Bronchial epithelial cell (primary cell): ENCODE measurements at regions not wholly inside any gene's neighbourhood (a gene's known extent, or its start where the extent isn't known, plus 50 kb on each side); places are given as distances from the start of the nearest gene placed in this dataset.
"Not testable (repeated sequence)": the region's sequence is repeated elsewhere in the genome, so short reads cannot be mapped to it uniquely, and the experiment has no call there.

Source experiments
- DNase-seq: peaks from one replicate; pipeline ENCODE4 v3.0.0-alpha.2; 2010; ENCODE audit warnings: low read depth
- FAIRE-seq: peaks from 2 replicates; lab custom pipeline; 2011; peaks lifted over from hg19 to GRCh38; lab: Jason Lieb, UNC
- H3K27me3 ChIP-seq: 2 replicates; pipeline ENCODE4 v1.5.1; 2011; ENCODE audit warnings: low read length; ENCODE audit not compliant: control insufficient read depth, insufficient read depth
- H3K36me3 ChIP-seq: 2 replicates; pipeline ENCODE4 v1.5.1; 2011; ENCODE audit warnings: low read length; ENCODE audit not compliant: control insufficient read depth, insufficient read depth
- H3K4me3 ChIP-seq: 2 replicates; pipeline ENCODE4 v1.5.1; 2011; ENCODE audit warnings: mild to moderate bottlenecking, low read depth, low read length, control low read depth
- TF ChIP-seq, protein P1 (sequence below): IDR thresholded peaks from 2 replicates; pipeline ENCODE4 v1.5.1; 2011; ENCODE audit warnings: mild to moderate bottlenecking, moderate library complexity, low read length, control low read depth, inconsistent platforms; ENCODE audit not compliant: insufficient read depth, severe bottlenecking

DNA sequence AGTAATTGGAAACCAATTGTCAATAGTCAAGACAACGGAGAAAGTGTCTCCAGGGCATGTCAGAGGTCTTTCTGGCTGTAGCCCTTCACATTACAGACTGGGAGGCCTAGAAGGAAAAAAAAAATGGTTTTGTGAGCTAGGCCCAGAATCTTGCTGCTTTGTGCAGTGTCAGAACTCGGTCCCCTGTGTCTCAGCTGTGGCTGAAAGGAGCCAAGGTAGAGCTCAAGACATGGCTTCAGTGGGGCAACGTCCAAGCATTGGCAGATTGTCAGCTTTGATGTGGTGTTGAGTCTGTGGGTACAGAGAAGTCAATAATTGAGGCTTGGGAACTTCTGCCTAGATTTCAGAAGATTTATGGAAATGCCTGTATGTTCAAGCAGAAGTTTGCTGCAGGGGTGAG, 103.0 kb downstream of the UGT2B28 start:
- peak; percentile 55 for FAIRE-seq
- Histone ChIP-seq H3K36me3 (no peaks in the 10 kb centered on the region), H3K27me3 (no peaks in the 10 kb centered on the region), H3K4me3 (no peak overlapping the region)
- DNase-seq = no peak
- TF ChIP-seq, protein P1, sequence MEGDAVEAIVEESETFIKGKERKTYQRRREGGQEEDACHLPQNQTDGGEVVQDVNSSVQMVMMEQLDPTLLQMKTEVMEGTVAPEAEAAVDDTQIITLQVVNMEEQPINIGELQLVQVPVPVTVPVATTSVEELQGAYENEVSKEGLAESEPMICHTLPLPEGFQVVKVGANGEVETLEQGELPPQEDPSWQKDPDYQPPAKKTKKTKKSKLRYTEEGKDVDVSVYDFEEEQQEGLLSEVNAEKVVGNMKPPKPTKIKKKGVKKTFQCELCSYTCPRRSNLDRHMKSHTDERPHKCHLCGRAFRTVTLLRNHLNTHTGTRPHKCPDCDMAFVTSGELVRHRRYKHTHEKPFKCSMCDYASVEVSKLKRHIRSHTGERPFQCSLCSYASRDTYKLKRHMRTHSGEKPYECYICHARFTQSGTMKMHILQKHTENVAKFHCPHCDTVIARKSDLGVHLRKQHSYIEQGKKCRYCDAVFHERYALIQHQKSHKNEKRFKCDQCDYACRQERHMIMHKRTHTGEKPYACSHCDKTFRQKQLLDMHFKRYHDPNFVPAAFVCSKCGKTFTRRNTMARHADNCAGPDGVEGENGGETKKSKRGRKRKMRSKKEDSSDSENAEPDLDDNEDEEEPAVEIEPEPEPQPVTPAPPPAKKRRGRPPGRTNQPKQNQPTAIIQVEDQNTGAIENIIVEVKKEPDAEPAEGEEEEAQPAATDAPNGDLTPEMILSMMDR = no peak

DNA sequence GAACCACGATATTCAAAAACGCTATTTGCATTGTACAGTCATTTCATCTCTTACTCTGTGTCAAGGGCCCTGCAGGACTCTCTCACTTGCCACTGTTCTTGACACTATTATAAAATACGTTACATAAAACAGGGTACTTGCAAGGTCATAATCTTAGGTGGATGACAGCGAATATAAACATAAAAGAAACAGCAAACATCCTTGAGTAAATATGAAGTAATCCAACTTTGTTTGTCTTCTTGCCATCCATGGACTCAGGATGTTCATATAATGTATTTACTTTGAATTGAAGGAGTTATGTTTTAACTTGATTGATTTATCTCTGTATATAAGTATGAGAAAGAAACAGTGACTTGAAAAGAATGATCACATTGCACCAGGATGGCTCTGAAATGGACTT, 106.6 kb downstream of the UGT2B4 start:
- not testable (repeated sequence) for H3K27me3 ChIP-seq, FAIRE-seq, H3K4me3 ChIP-seq, DNase-seq, H3K36me3 ChIP-seq

DNA sequence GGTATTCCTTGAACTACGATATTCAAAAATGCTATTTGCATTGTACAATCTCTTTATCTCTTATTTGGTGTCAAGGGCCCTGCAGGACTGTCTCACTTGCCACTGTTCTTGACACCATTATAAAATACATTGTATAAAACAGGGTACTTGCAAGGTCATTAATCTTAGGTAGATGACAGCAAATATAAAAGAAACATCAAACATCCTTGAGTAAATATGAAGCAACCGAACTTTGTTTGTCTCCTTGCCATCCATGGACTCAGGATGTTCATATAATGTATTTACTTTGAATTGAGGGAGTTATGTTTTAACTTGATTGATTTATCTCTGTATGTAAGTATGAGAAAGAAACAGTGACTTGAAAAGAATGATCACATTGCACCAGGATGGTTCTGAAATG, 87.3 kb downstream of the UGT2B4 start:
- no peak for DNase-seq
- TF ChIP-seq, protein P1 = no peak
- no peak for FAIRE-seq
- H3K4me3 ChIP-seq = no peak overlapping the region
- no peaks in the 10 kb centered on the region for H3K27me3 ChIP-seq
- H3K36me3 ChIP-seq = no peaks in the 10 kb centered on the region

DNA sequence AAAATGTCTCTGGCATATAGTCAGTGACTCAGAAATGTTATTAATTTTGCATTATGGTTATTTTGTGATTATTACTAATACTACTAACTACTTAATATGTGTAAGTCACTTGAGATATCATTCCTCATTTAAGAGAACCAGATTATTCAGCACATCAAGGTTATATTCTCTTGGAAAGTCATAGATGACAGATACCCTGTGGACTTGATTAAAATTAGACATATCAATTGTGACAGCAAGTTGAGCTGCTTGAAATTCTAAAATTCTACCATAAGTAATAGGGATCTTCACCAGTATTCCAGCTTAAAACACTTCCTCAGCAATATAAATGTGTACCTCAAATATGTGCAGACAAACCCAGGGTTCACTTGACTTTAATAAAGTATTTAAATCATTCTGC, 83.7 kb downstream of the UGT2B4 start:
- FAIRE-seq, H3K36me3 ChIP-seq, H3K4me3 ChIP-seq, H3K27me3 ChIP-seq, DNase-seq: not testable (repeated sequence)

DNA sequence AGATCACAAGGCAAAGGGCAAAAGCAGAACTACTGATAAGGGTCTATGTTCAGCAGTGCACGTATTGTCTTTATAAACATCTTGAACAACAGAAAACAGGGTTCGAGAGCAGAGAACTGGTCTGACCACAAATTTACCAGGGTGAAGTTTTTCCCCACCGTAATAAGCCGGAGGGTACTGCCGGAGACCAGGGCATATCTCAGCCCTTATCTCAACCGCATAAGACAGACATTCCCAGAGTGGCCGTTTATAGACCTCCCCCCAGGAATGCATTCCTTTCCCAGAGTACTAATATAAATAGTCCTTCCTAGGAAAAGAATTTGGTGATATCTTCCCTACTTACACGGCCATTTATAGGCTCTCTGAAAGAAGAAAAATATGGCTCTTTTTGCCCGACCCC, 71.0 kb downstream of the UGT2B4 start:
- not testable (repeated sequence) for DNase-seq, H3K4me3 ChIP-seq, H3K36me3 ChIP-seq, FAIRE-seq, H3K27me3 ChIP-seq
